ENCODE measurements at regions not wholly inside any gene's neighbourhood (a gene's known extent, or its start where the extent isn't known, plus 50 kb on each side); places are given as distances from the start of the nearest gene placed in this dataset.

- TF ChIP-seq CTCF (IDR thresholded peaks at IDR 0.05), result no peak
- TF ChIP-seq FOXM1 (IDR thresholded peaks at IDR 0.05; ENCODE audit: low read depth), result no peak
- TF ChIP-seq, protein P1, sequence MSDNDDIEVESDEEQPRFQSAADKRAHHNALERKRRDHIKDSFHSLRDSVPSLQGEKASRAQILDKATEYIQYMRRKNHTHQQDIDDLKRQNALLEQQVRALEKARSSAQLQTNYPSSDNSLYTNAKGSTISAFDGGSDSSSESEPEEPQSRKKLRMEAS (IDR thresholded peaks at IDR 0.05; ENCODE audit: low read depth), result no peak
- TF ChIP-seq EP300 (IDR thresholded peaks at IDR 0.05; ENCODE audit: borderline replicate concordance in 1 of 2, low read depth in 1 of 2, low read length in 1 of 2), result no peak
- no peak for TF ChIP-seq POLR2AphosphoS5 (IDR thresholded peaks at IDR 0.05; ENCODE audit: low read depth, low read length)
- no peak for TF ChIP-seq SIN3A (IDR thresholded peaks at IDR 0.05; ENCODE audit: borderline replicate concordance, low read depth, low read length)
- no peak for TF ChIP-seq EZH2phosphoT487 (IDR thresholded peaks at IDR 0.05; ENCODE audit: borderline replicate concordance, low read depth)
- no peak for TF ChIP-seq TAF1 (IDR thresholded peaks at IDR 0.05; ENCODE audit: borderline replicate concordance, low read depth, low read length)
- TF ChIP-seq ELF1 (IDR thresholded peaks at IDR 0.05), result no peak
Measured at GRCh38 chr12:115541891-115542421, 735.5 kb downstream of the MED13L start.

All from SK-N-SH (cell line).